IMR-90 (cell line): ENCODE measurements at regions not wholly inside any gene's neighbourhood (a gene's known extent, or its start where the extent isn't known, plus 50 kb on each side); places are given as distances from the start of the nearest gene placed in this dataset.

Experiments used
- BHLHE40 ChIP-seq: fragments of 150-350 bp; IDR thresholded peaks from 2 replicates; pipeline ENCODE4 v1.6.1; 2016; ENCODE audit warnings: mild to moderate bottlenecking, low read depth, low read length
- CEBPB ChIP-seq: IDR thresholded peaks from 2 replicates; pipeline ENCODE4 v1.6.1; 2012; ENCODE audit warnings: low read depth, low read length, improper control_type of control experiment
- CHD1 ChIP-seq: IDR thresholded peaks from 2 replicates; pipeline ENCODE4 v1.6.1; 2012; ENCODE audit warnings: low read depth, low read length, improper control_type of control experiment
- CTCF ChIP-seq: conservative IDR thresholded peaks from 2 replicates; pipeline ENCODE4 v1.5.1; 2012; ENCODE audit warnings: mild to moderate bottlenecking, low read depth, low read length, improper control_type of control experiment
- FOS ChIP-seq: fragments of 150-350 bp; IDR thresholded peaks from 2 replicates; pipeline ENCODE4 v1.6.1; 2016; ENCODE audit warnings: low read depth, low read length
- MAFK ChIP-seq: IDR thresholded peaks from 2 replicates; pipeline ENCODE4 v1.6.1; 2012; ENCODE audit warnings: low read depth, low read length, improper control_type of control experiment
- MAZ ChIP-seq: IDR thresholded peaks from 2 replicates; pipeline ENCODE4 v1.6.1; 2012; ENCODE audit warnings: low read depth, mild to moderate bottlenecking, low read length, improper control_type of control experiment, moderate library complexity, borderline replicate concordance
- MXI1 ChIP-seq: IDR thresholded peaks from 2 replicates; pipeline ENCODE4 v1.6.1; 2012; ENCODE audit warnings: low read depth, mild to moderate bottlenecking, low read length, moderate library complexity, borderline replicate concordance
- POLR2A ChIP-seq: IDR thresholded peaks from 2 replicates; pipeline ENCODE4 v1.6.1; 2012; ENCODE audit warnings: mild to moderate bottlenecking, low read depth, low read length
- RAD21 ChIP-seq: IDR thresholded peaks from 2 replicates; pipeline ENCODE4 v1.6.1; 2012; ENCODE audit warnings: low read length, improper control_type of control experiment
- RCOR1 ChIP-seq: IDR thresholded peaks from 2 replicates; pipeline ENCODE4 v1.6.1; 2012; ENCODE audit warnings: mild to moderate bottlenecking, low read length, improper control_type of control experiment; ENCODE audit not compliant: insufficient replicate concordance
- RFX5 ChIP-seq: IDR thresholded peaks from 2 replicates; pipeline ENCODE4 v1.8.0; 2012; ENCODE audit warnings: low read depth, mild to moderate bottlenecking, low read length, moderate library complexity
- SMC3 ChIP-seq: fragments of 150-350 bp; IDR thresholded peaks from 2 replicates; pipeline ENCODE4 v1.6.1; 2016; ENCODE audit warnings: low read depth, mild to moderate bottlenecking, antibody characterized with exemption, low read length, moderate library complexity
- USF2 ChIP-seq: fragments of 150-350 bp; IDR thresholded peaks from 2 replicates; pipeline ENCODE4 v1.6.1; 2017; ENCODE audit warnings: mild to moderate bottlenecking, antibody characterized with exemption, low read length, low read depth

GRCh38 chr3:110589341-110589740 lies 482.3 kb upstream of the NECTIN3 start:
- TF ChIP-seq POLR2A: no peak
- TF ChIP-seq CTCF: no peak
- TF ChIP-seq CHD1: no peak
- no peak for TF ChIP-seq MXI1
- no peak for TF ChIP-seq FOS
- TF ChIP-seq CEBPB: no peak
- TF ChIP-seq BHLHE40: no peak
- TF ChIP-seq RFX5: no peak
- no peak for TF ChIP-seq RAD21
- TF ChIP-seq RCOR1: no peak
- TF ChIP-seq USF2: no peak
- no peak for TF ChIP-seq MAZ
- no peak for TF ChIP-seq MAFK
- TF ChIP-seq SMC3: no peak
